HCT116 (cell line): ENCODE measurements at regions not wholly inside any gene's neighbourhood (a gene's known extent, or its start where the extent isn't known, plus 50 kb on each side); places are given as distances from the start of the nearest gene placed in this dataset.

Experiments
- ATAC-seq: fragments of 200-7000 bp; cut with Tn5 transposase; 2 replicates; pipeline ENCODE4 v1.9.1; 2020; ENCODE audit warnings: mild to moderate bottlenecking, moderate library complexity
- BruUV-seq: library from RNA; stranded (reverse); fragments of 400-500 nt; replicated peaks from 2 replicates; lab custom pipeline; 2021; lab: Mats Ljungman, UMichigan
- CTCF ChIA-PET: fragments of 300-600 bp; sonication (Branson Sonifier 250); formaldehyde crosslinking; loops from one replicate; lab custom pipeline; 2021; ENCODE audit warnings: antibody characterized with exemption; lab: Charles Lee
- POLR2A ChIA-PET: fragments of 300-600, 350-600 bp; sonication (Branson Sonifier 250); formaldehyde crosslinking; loops from one replicate; lab custom pipeline; 2021; ENCODE audit warnings: antibody characterized with exemption; lab: Charles Lee
- RAD21 ChIA-PET, 2 experiments: fragments of 300-600 bp; sonication (Branson Sonifier 250); formaldehyde crosslinking; loops; one replicate each; lab custom pipeline; 2023; ENCODE audit warnings: low total read pairs in 2 of 2; ENCODE audit not compliant: uncharacterized antibody in 2 of 2, unreplicated experiment in 2 of 2, low non-redundant PET in 1 of 2; lab: Charles Lee
- DNase-seq: peaks from one replicate; pipeline ENCODE4 v3.0.0-alpha.2; 2010; ENCODE audit warnings: low read depth, low spot score
- H2AFZ ChIP-seq: fragments of 200-600 bp; shearing (Covaris generic), sonication (generic); 2 replicates; pipeline ENCODE4 v1.6.1; 2017; ENCODE audit warnings: low read depth, mixed run types, mixed read lengths, antibody characterized with exemption, low read length; ENCODE audit not compliant: poor library complexity, severe bottlenecking
- H3K27ac ChIP-seq: 2 replicates; pipeline ENCODE4 v1.5.1; 2012; ENCODE audit warnings: low read depth, low read length
- H3K27me3 ChIP-seq: fragments of 200-600 bp; sonication (generic); 2 replicates; pipeline ENCODE4 v1.6.1; 2016; ENCODE audit warnings: mixed run types, low read length, mixed read lengths; ENCODE audit not compliant: insufficient read depth
- H3K36me3 ChIP-seq, 2 experiments: fragments of 200-500 bp in 1 of 2; fragments of 200-600 bp in 1 of 2; sonication (Bioruptor generic) in 1 of 2; sonication (generic) in 1 of 2; 2 replicates each; pipeline versions ENCODE4 v1.5.1 to v1.6.1; 2014 to 2016; ENCODE audit warnings: low read length in 2 of 2, inconsistent platforms in 1 of 2, mixed read lengths in 1 of 2, mixed run types in 1 of 2; ENCODE audit not compliant: insufficient read depth in 2 of 2, control insufficient read depth in 1 of 2
- H3K4me1 ChIP-seq, 2 experiments: fragments of 200-600 bp in 1 of 2; sonication (generic) in 1 of 2; 2 replicates each; pipeline versions ENCODE4 v1.5.1 to v1.6.1; 2012 to 2017; ENCODE audit warnings: low read length in 2 of 2, inconsistent platforms in 1 of 2, mild to moderate bottlenecking in 1 of 2, mixed read lengths in 1 of 2, mixed run types in 1 of 2, moderate library complexity in 1 of 2; ENCODE audit not compliant: insufficient read depth in 2 of 2, control insufficient read depth in 1 of 2
- H3K4me2 ChIP-seq: fragments of 200-600 bp; sonication (generic); 2 replicates; pipeline ENCODE4 v1.6.1; 2017; ENCODE audit warnings: mixed run types, low read length, mixed read lengths
- H3K4me3 ChIP-seq, 2 experiments: fragments of 200-600 bp in 1 of 2; sonication (generic) in 1 of 2; replicated peaks in 1 of 2; 2 replicates each; pipeline ENCODE4 v1.5.1; 2011 to 2016; ENCODE audit warnings: low read length in 2 of 2, control low read depth in 1 of 2, low read depth in 1 of 2, mild to moderate bottlenecking in 1 of 2, mixed read lengths in 1 of 2, mixed run types in 1 of 2
- H3K79me2 ChIP-seq: fragments of 200-600 bp; sonication (generic); 2 replicates; pipeline ENCODE4 v1.6.1; 2017; ENCODE audit warnings: mild to moderate bottlenecking, mixed run types, low read length, moderate library complexity, mixed read lengths; ENCODE audit not compliant: insufficient read depth
- H3K9ac ChIP-seq: fragments of 200-600 bp; sonication (generic); 2 replicates; pipeline ENCODE4 v1.6.1; 2016; ENCODE audit warnings: low read length, mixed read lengths
- H3K9me2 ChIP-seq: fragments of 200-600 bp; sonication (generic), shearing (Covaris generic); 2 replicates; pipeline ENCODE4 v1.6.1; 2017; ENCODE audit warnings: mixed run types, mild to moderate bottlenecking, moderate library complexity; ENCODE audit not compliant: insufficient read depth
- H3K9me3 ChIP-seq, 2 experiments: fragments of 200-500 bp in 1 of 2; fragments of 200-600 bp in 1 of 2; sonication (Bioruptor generic) in 1 of 2; sonication (generic) in 1 of 2; 2 replicates each; pipeline ENCODE4 v1.6.1; 2014 to 2017; ENCODE audit warnings: low read length in 2 of 2, mixed read lengths in 2 of 2, inconsistent platforms in 1 of 2, low read depth in 1 of 2, mild to moderate bottlenecking in 1 of 2, mixed run types in 1 of 2, moderate library complexity in 1 of 2; ENCODE audit not compliant: control insufficient read depth in 1 of 2, insufficient read depth in 1 of 2
- H4K20me1 ChIP-seq: fragments of 200-600 bp; sonication (generic), shearing (Covaris generic); 2 replicates; pipeline ENCODE4 v1.6.1; 2017; ENCODE audit warnings: mixed run types, mild to moderate bottlenecking, moderate library complexity; ENCODE audit not compliant: insufficient read depth
- CBX3 ChIP-seq: IDR thresholded peaks from 2 replicates; pipeline ENCODE4 v1.6.1; 2012; ENCODE audit warnings: low read depth
- ELF1 ChIP-seq: IDR thresholded peaks from 2 replicates; pipeline ENCODE4 v1.6.1; 2012; ENCODE audit warnings: low read depth, borderline replicate concordance
- FOSL1 ChIP-seq: IDR thresholded peaks from 2 replicates; pipeline ENCODE4 v1.6.1; 2012; ENCODE audit warnings: low read depth
- MAX ChIP-seq: IDR thresholded peaks from 2 replicates; pipeline ENCODE4 v1.6.1; 2012
- POLR2A ChIP-seq: IDR thresholded peaks from 2 replicates; pipeline ENCODE4 v1.7.0; 2011; ENCODE audit warnings: borderline replicate concordance; ENCODE audit not compliant: insufficient read depth, insufficient read length; ENCODE audit errors: extremely low read depth
- RAD21 ChIP-seq: IDR thresholded peaks from 2 replicates; pipeline ENCODE4 v1.6.1; 2012; ENCODE audit warnings: low read depth, mild to moderate bottlenecking
- SIN3A ChIP-seq: IDR thresholded peaks from 2 replicates; pipeline ENCODE4 v1.6.1; 2012; ENCODE audit warnings: low read depth
- SRF ChIP-seq: IDR thresholded peaks from 2 replicates; pipeline ENCODE4 v1.6.1; 2012; ENCODE audit warnings: low read depth
- YY1 ChIP-seq: IDR thresholded peaks from 2 replicates; pipeline ENCODE4 v1.6.1; 2011; ENCODE audit warnings: low read length, low read depth, moderate library complexity, mild to moderate bottlenecking; ENCODE audit not compliant: insufficient replicate concordance; ENCODE audit errors: extremely low read depth
- intact Hi-C: fragments of 100-400 bp; cut with micrococcal nuclease; formaldehyde crosslinking; loops from 2 replicates; pipeline ENCODE4 v1.10.0; 2022
- TF ChIP-seq, protein P1 (sequence below), 3 experiments: fragments of 200-600 bp in 1 of 3; sonication (generic) in 1 of 3; IDR thresholded peaks in 2 of 3; conservative IDR thresholded peaks in 1 of 3; 2 replicates each; pipeline ENCODE4 v1.5.1; 2012 to 2017; ENCODE audit warnings: low read depth in 2 of 3, low read length in 2 of 3, antibody characterized with exemption in 1 of 3, borderline replicate concordance in 1 of 3, control low read depth in 1 of 3, mild to moderate bottlenecking in 1 of 3, mixed read lengths in 1 of 3, mixed run types in 1 of 3, moderate library complexity in 1 of 3; ENCODE audit not compliant: insufficient read depth in 1 of 3
- TF ChIP-seq, protein P2 (sequence below): IDR thresholded peaks from 2 replicates; pipeline ENCODE4 v1.6.1; 2012; ENCODE audit warnings: low read depth

GRCh38 chr1:82226186-82226505, 425.4 kb downstream of the ADGRL2 start:
- no peak overlapping the region for H3K4me2 ChIP-seq
- no peaks in the 10 kb centered on the region for H3K36me3 ChIP-seq
- no peak for TF ChIP-seq POLR2A
- TF ChIP-seq FOSL1, result no peak
- TF ChIP-seq SRF, result no peak
- no peak for TF ChIP-seq SIN3A
- TF ChIP-seq, protein P1, sequence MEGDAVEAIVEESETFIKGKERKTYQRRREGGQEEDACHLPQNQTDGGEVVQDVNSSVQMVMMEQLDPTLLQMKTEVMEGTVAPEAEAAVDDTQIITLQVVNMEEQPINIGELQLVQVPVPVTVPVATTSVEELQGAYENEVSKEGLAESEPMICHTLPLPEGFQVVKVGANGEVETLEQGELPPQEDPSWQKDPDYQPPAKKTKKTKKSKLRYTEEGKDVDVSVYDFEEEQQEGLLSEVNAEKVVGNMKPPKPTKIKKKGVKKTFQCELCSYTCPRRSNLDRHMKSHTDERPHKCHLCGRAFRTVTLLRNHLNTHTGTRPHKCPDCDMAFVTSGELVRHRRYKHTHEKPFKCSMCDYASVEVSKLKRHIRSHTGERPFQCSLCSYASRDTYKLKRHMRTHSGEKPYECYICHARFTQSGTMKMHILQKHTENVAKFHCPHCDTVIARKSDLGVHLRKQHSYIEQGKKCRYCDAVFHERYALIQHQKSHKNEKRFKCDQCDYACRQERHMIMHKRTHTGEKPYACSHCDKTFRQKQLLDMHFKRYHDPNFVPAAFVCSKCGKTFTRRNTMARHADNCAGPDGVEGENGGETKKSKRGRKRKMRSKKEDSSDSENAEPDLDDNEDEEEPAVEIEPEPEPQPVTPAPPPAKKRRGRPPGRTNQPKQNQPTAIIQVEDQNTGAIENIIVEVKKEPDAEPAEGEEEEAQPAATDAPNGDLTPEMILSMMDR (IDR thresholded peaks at IDR 0.05 in 2 of 3, conservative IDR thresholded peaks at IDR 0.05 in 1 of 3; ENCODE audit: borderline replicate concordance in 1 of 3, insufficient read depth in 1 of 3, low read depth in 2 of 3, low read length in 2 of 3), result no peak
- TF ChIP-seq, protein P2, sequence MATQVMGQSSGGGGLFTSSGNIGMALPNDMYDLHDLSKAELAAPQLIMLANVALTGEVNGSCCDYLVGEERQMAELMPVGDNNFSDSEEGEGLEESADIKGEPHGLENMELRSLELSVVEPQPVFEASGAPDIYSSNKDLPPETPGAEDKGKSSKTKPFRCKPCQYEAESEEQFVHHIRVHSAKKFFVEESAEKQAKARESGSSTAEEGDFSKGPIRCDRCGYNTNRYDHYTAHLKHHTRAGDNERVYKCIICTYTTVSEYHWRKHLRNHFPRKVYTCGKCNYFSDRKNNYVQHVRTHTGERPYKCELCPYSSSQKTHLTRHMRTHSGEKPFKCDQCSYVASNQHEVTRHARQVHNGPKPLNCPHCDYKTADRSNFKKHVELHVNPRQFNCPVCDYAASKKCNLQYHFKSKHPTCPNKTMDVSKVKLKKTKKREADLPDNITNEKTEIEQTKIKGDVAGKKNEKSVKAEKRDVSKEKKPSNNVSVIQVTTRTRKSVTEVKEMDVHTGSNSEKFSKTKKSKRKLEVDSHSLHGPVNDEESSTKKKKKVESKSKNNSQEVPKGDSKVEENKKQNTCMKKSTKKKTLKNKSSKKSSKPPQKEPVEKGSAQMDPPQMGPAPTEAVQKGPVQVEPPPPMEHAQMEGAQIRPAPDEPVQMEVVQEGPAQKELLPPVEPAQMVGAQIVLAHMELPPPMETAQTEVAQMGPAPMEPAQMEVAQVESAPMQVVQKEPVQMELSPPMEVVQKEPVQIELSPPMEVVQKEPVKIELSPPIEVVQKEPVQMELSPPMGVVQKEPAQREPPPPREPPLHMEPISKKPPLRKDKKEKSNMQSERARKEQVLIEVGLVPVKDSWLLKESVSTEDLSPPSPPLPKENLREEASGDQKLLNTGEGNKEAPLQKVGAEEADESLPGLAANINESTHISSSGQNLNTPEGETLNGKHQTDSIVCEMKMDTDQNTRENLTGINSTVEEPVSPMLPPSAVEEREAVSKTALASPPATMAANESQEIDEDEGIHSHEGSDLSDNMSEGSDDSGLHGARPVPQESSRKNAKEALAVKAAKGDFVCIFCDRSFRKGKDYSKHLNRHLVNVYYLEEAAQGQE, result no peak
- no peak for TF ChIP-seq YY1
- TF ChIP-seq RAD21, result no peak
- no peak for TF ChIP-seq CBX3
- no peak for TF ChIP-seq MAX
- no peak for TF ChIP-seq ELF1
- no peaks in the 10 kb centered on the region for H4K20me1 ChIP-seq
- ATAC-seq, result no peak
- no peak overlapping the region for H3K4me3 ChIP-seq
- H3K9me3 ChIP-seq, result peaks cover 0 to 3% of the 10 kb centered on the region in 2 experiments; a peak in 1 of 4 replicates
- ChIA-PET POLR2A (no interaction called here), CTCF (no interaction called here), RAD21 (no interaction called here)
- no peaks in the 10 kb centered on the region for H3K27me3 ChIP-seq
- BruUV-seq, result no TSS peak
- no peak for DNase-seq
- intact Hi-C loops, result no loop called here
- no peak overlapping the region for H3K9ac ChIP-seq
- no peaks in the 10 kb centered on the region for H3K4me1 ChIP-seq
- H3K27ac ChIP-seq, result no peak overlapping the region
- no peaks in the 10 kb centered on the region for H3K9me2 ChIP-seq
- H2AFZ ChIP-seq, result no peak overlapping the region
- H3K79me2 ChIP-seq, result no peaks in the 10 kb centered on the region
